ENCODE measurements at regions not wholly inside any gene's neighbourhood (a gene's known extent, or its start where the extent isn't known, plus 50 kb on each side); places are given as distances from the start of the nearest gene placed in this dataset.

GRCh38 chr5:143932584-143932983 is 120.6 kb downstream of the HMHB1 start:
- Histone ChIP-seq H3K27me3 (no peaks in the 10 kb centered on the region), H3K9me3 (replicated peaks in 1 of 3) (no peaks in the 10 kb centered on the region), H3K4me3 (no peak overlapping the region), H3K36me3 (replicated peaks in 1 of 2) (no peaks in the 10 kb centered on the region), H3K4me1 (replicated peaks in 1 of 2) (no peaks in the 10 kb centered on the region), H3K27ac (no peak overlapping the region)
- intact Hi-C loops (cut with DNase I), result no loop called here
- no peak for DNase-seq
- WGBS, 4 donors, result 86 to 96% (median 93%) methylated on average over 1 of the region's 1 CpG
- TF ChIP-seq, protein P1, sequence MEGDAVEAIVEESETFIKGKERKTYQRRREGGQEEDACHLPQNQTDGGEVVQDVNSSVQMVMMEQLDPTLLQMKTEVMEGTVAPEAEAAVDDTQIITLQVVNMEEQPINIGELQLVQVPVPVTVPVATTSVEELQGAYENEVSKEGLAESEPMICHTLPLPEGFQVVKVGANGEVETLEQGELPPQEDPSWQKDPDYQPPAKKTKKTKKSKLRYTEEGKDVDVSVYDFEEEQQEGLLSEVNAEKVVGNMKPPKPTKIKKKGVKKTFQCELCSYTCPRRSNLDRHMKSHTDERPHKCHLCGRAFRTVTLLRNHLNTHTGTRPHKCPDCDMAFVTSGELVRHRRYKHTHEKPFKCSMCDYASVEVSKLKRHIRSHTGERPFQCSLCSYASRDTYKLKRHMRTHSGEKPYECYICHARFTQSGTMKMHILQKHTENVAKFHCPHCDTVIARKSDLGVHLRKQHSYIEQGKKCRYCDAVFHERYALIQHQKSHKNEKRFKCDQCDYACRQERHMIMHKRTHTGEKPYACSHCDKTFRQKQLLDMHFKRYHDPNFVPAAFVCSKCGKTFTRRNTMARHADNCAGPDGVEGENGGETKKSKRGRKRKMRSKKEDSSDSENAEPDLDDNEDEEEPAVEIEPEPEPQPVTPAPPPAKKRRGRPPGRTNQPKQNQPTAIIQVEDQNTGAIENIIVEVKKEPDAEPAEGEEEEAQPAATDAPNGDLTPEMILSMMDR (IDR thresholded peaks at IDR 0.05), result no peak
- no peak for TF ChIP-seq POLR2A (IDR thresholded peaks at IDR 0.05)

GRCh38 chr5:143933451-143933850 is 121.5 kb downstream of the HMHB1 start:
- Histone ChIP-seq H3K4me1 (replicated peaks in 1 of 2) (no peaks in the 10 kb centered on the region), H3K27me3 (no peaks in the 10 kb centered on the region), H3K9me3 (replicated peaks in 1 of 3) (no peaks in the 10 kb centered on the region), H3K4me3 (no peak overlapping the region), H3K27ac (no peak overlapping the region), H3K36me3 (replicated peaks in 1 of 2) (no peaks in the 10 kb centered on the region)
- TF ChIP-seq, protein P1 (IDR thresholded peaks at IDR 0.05), result no peak
- no peak for TF ChIP-seq POLR2A (IDR thresholded peaks at IDR 0.05)
- 71 to 74% (median 72%) methylated on average over 3 of the region's 3 CpGs for WGBS, 4 donors
- DNase-seq, result no peak
- intact Hi-C loops (cut with DNase I), result no loop called here

DNA sequence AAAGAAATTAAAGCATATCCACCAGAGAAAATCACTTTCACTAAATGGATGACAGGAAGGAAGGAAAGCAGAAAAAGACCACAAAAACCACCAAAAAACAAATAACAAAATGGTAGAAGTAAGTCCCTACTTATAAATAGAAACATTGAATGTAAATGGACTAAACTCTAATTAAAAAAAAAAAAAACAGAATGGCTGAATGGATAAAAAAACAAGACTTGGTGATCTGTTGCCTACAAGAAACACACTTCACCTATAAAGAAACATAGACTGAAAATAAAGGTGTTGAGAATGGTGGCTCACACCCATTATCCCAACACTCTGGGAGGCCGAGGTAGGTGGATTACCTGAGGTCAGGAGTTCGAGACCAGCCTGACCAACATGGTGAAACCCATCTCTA is 122.9 kb downstream of the HMHB1 start:
- Histone ChIP-seq H3K4me3 (no peak overlapping the region), H3K27me3 (no peaks in the 10 kb centered on the region), H3K4me1 (replicated peaks in 1 of 2) (no peaks in the 10 kb centered on the region), H3K9me3 (replicated peaks in 1 of 3) (no peaks in the 10 kb centered on the region), H3K36me3 (replicated peaks in 1 of 2) (no peaks in the 10 kb centered on the region), H3K27ac (no peak overlapping the region)
- no peak for DNase-seq
- WGBS, 4 donors, result 65 to 79% (median 77%) methylated on average over 2 of the region's 2 CpGs
- intact Hi-C loops (cut with DNase I), result no loop called here
- no peak for TF ChIP-seq POLR2A (IDR thresholded peaks at IDR 0.05)
- TF ChIP-seq, protein P1 (IDR thresholded peaks at IDR 0.05), result no peak

DNA sequence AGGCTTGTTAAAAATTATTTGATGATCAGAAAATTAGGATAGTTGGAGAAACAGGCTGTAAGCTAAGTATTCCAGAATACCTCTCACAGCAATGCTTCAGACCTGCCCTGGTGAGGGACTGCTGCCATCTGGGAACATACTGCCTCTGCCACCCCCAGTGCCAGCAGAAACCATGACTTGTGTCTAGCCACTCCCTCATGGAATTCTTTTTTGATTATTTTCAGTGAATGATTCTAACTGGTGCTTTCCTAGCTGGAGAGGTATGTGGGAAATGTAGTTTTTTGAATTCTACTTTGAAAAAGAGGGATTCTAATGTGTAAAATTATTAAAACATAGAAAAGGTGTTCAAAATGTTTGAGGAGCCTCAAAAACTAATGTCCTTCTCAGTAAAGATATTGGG is 126.3 kb downstream of the HMHB1 start:
- no peak overlapping the region for H3K4me3 ChIP-seq
- no peak for DNase-seq
- TF ChIP-seq, protein P1 (IDR thresholded peaks at IDR 0.05), result no peak
- TF ChIP-seq POLR2A (IDR thresholded peaks at IDR 0.05), result no peak
- H3K9me3 ChIP-seq (replicated peaks in 1 of 3), result no peaks in the 10 kb centered on the region
- intact Hi-C loops (cut with DNase I), result no loop called here
- H3K27me3 ChIP-seq, result no peaks in the 10 kb centered on the region
- no peak overlapping the region for H3K27ac ChIP-seq
- H3K36me3 ChIP-seq (replicated peaks in 1 of 2), result no peaks in the 10 kb centered on the region
- no peaks in the 10 kb centered on the region for H3K4me1 ChIP-seq (replicated peaks in 1 of 2)
